ENCODE measurements at regions not wholly inside any gene's neighbourhood (a gene's known extent, or its start where the extent isn't known, plus 50 kb on each side); places are given as distances from the start of the nearest gene placed in this dataset.
"Not testable (repeated sequence)": the region's sequence is repeated elsewhere in the genome, so short reads cannot be mapped to it uniquely, and the experiment has no call there.

DNA sequence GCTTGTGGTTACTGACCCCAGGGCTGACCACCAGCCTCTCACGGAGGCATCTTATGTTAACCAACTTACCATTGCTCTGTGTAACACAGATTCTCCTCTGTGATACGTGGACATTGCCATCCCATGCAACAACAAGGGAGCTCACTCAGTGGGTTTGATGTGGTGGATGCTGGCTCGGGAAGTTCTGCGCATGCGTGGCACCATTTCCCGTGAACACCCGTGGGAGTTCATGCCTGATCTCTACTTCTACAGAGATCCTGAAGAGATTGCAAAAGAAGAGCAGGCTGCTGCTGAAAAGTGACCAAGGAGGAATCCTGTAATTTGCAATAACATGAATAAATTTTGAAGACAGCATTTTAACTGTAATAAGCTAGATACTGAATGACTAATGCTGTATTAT, 179.0 kb upstream of the XIST start:
- TF ChIP-seq RCOR1 (IDR thresholded peaks at IDR 0.05; ENCODE audit: low read depth, low read length); RAD21 (conservative IDR thresholded peaks at IDR 0.05 in 1 of 2, IDR thresholded peaks at IDR 0.05 in 1 of 2); POLR2A (IDR thresholded peaks at IDR 0.05; ENCODE audit: low read length); MYC (IDR thresholded peaks at IDR 0.05; ENCODE audit: borderline replicate concordance, low read length); HOXA7 (CRISPR knock-in tag; IDR thresholded peaks at IDR 0.05); CEBPB (IDR thresholded peaks at IDR 0.05); POLR2AphosphoS2 (conservative IDR thresholded peaks at IDR 0.05; ENCODE audit: low read length): not testable (repeated sequence)
- TF ChIP-seq, protein P1, sequence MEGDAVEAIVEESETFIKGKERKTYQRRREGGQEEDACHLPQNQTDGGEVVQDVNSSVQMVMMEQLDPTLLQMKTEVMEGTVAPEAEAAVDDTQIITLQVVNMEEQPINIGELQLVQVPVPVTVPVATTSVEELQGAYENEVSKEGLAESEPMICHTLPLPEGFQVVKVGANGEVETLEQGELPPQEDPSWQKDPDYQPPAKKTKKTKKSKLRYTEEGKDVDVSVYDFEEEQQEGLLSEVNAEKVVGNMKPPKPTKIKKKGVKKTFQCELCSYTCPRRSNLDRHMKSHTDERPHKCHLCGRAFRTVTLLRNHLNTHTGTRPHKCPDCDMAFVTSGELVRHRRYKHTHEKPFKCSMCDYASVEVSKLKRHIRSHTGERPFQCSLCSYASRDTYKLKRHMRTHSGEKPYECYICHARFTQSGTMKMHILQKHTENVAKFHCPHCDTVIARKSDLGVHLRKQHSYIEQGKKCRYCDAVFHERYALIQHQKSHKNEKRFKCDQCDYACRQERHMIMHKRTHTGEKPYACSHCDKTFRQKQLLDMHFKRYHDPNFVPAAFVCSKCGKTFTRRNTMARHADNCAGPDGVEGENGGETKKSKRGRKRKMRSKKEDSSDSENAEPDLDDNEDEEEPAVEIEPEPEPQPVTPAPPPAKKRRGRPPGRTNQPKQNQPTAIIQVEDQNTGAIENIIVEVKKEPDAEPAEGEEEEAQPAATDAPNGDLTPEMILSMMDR (IDR thresholded peaks at IDR 0.05), result not testable (repeated sequence)
- TF ChIP-seq, protein P2, sequence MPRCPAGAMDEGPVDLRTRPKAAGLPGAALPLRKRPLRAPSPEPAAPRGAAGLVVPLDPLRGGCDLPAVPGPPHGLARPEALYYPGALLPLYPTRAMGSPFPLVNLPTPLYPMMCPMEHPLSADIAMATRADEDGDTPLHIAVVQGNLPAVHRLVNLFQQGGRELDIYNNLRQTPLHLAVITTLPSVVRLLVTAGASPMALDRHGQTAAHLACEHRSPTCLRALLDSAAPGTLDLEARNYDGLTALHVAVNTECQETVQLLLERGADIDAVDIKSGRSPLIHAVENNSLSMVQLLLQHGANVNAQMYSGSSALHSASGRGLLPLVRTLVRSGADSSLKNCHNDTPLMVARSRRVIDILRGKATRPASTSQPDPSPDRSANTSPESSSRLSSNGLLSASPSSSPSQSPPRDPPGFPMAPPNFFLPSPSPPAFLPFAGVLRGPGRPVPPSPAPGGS (IDR thresholded peaks at IDR 0.05), result not testable (repeated sequence)
- TF ChIP-seq, protein P3, sequence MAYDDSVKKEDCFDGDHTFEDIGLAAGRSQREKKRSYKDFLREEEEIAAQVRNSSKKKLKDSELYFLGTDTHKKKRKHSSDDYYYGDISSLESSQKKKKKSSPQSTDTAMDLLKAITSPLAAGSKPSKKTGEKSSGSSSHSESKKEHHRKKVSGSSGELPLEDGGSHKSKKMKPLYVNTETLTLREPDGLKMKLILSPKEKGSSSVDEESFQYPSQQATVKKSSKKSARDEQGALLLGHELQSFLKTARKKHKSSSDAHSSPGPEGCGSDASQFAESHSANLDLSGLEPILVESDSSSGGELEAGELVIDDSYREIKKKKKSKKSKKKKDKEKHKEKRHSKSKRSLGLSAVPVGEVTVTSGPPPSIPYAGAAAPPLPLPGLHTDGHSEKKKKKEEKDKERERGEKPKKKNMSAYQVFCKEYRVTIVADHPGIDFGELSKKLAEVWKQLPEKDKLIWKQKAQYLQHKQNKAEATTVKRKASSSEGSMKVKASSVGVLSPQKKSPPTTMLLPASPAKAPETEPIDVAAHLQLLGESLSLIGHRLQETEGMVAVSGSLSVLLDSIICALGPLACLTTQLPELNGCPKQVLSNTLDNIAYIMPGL (CRISPR knock-in tag; IDR thresholded peaks at IDR 0.05; ENCODE audit: borderline replicate concordance), result not testable (repeated sequence)
- TF ChIP-seq, protein P4, sequence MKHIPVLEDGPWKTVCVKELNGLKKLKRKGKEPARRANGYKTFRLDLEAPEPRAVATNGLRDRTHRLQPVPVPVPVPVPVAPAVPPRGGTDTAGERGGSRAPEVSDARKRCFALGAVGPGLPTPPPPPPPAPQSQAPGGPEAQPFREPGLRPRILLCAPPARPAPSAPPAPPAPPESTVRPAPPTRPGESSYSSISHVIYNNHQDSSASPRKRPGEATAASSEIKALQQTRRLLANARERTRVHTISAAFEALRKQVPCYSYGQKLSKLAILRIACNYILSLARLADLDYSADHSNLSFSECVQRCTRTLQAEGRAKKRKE (CRISPR knock-in tag; IDR thresholded peaks at IDR 0.05; ENCODE audit: low read depth), result not testable (repeated sequence)

Data from A549 (cell line).